HEK293 (cell line): ENCODE measurements at regions not wholly inside any gene's neighbourhood (a gene's known extent, or its start where the extent isn't known, plus 50 kb on each side); places are given as distances from the start of the nearest gene placed in this dataset.

Experiments
- CTCF ChIA-PET: fragments of 350-600 bp; formaldehyde crosslinking; extraction: SDS; loops from one replicate; lab custom pipeline; 2021; ENCODE audit warnings: antibody characterized with exemption; lab: Yijun Ruan, JAX
- POLR2A ChIA-PET: fragments of 300-600 bp; formaldehyde crosslinking; extraction: SDS; loops from one replicate; lab custom pipeline; 2020; ENCODE audit warnings: antibody characterized with exemption, inconsistent platforms; lab: Yijun Ruan, JAX
- H3K27ac ChIP-seq: fragments of 200-500 bp; sonication (Bioruptor generic); 2 replicates; pipeline ENCODE4 v1.5.1; 2014; ENCODE audit warnings: low read depth, low read length, control low read depth, inconsistent platforms; ENCODE audit errors: extremely low read depth
- H3K36me3 ChIP-seq, 2 experiments: fragments of 200-500 bp in 1 of 2; sonication (Bioruptor generic) in 1 of 2; 1 replicate in 1 of 2; 2 replicates in 1 of 2; pipeline ENCODE4 v1.5.1; 2014 to 2017; ENCODE audit warnings: inconsistent platforms in 2 of 2, low read length in 2 of 2; ENCODE audit not compliant: control insufficient read depth in 2 of 2, insufficient read depth in 1 of 2
- H3K4me1 ChIP-seq: fragments of 200-500 bp; sonication (Bioruptor generic); 2 replicates; pipeline ENCODE4 v1.5.1; 2014; ENCODE audit warnings: mild to moderate bottlenecking, low read length, inconsistent platforms; ENCODE audit not compliant: control insufficient read depth, insufficient read depth
- H3K4me3 ChIP-seq: 2 replicates; pipeline ENCODE4 v1.5.1; 2011; ENCODE audit warnings: low read depth, mild to moderate bottlenecking, control low read depth, low read length, moderate library complexity
- H3K9me3 ChIP-seq: fragments of 200-500 bp; sonication (Bioruptor generic); 2 replicates; pipeline ENCODE4 v1.5.1; 2014; ENCODE audit warnings: low read depth, low read length, inconsistent platforms; ENCODE audit not compliant: control insufficient read depth, insufficient read depth
- BCL11A ChIP-seq: fragments of 450-650 bp; formaldehyde crosslinking; IDR thresholded peaks from 2 replicates; pipeline ENCODE4 v1.5.1; 2016; ENCODE audit warnings: low read depth, missing biosample characterization, missing genetic modification characterization
- EGR2 ChIP-seq: fragments of 450-650 bp; formaldehyde crosslinking; IDR thresholded peaks from 2 replicates; pipeline ENCODE4 v1.5.1; 2016; ENCODE audit warnings: low read depth, missing biosample characterization, missing genetic modification characterization
- HOXC10 ChIP-seq: sonication (generic); formaldehyde crosslinking; IDR thresholded peaks from 2 replicates; pipeline ENCODE4 v1.8.1; 2023; ENCODE audit warnings: mild to moderate bottlenecking, missing genetic modification reagents
- MEIS1 ChIP-seq: sonication (generic); formaldehyde crosslinking; IDR thresholded peaks from 2 replicates; pipeline ENCODE4 v1.8.1; 2022; ENCODE audit warnings: missing genetic modification reagents, mild to moderate bottlenecking, borderline replicate concordance
- SP7 ChIP-seq: fragments of 450-650 bp; formaldehyde crosslinking; IDR thresholded peaks from 2 replicates; pipeline ENCODE4 v1.5.1; 2016; ENCODE audit warnings: missing biosample characterization, missing genetic modification characterization
- TRIM28 ChIP-seq: IDR thresholded peaks from 2 replicates; pipeline ENCODE4 v1.6.1; 2011; ENCODE audit warnings: low read length, control low read depth, borderline replicate concordance
- ZBTB48 ChIP-seq: fragments of 450-650 bp; formaldehyde crosslinking; IDR thresholded peaks from 2 replicates; pipeline ENCODE4 v1.5.1; 2016; ENCODE audit warnings: missing biosample characterization, missing genetic modification characterization
- ZFP69B ChIP-seq: fragments of 450-650 bp; formaldehyde crosslinking; IDR thresholded peaks from 2 replicates; pipeline ENCODE4 v1.5.1; 2016; ENCODE audit warnings: missing biosample characterization, missing genetic modification characterization
- ZNF121 ChIP-seq: fragments of 450-650 bp; formaldehyde crosslinking; IDR thresholded peaks from 2 replicates; pipeline ENCODE4 v1.5.1; 2016; ENCODE audit warnings: missing biosample characterization, missing genetic modification characterization
- ZNF184 ChIP-seq: fragments of 450-650 bp; IDR thresholded peaks from 2 replicates; pipeline ENCODE4 v1.5.1; 2018; ENCODE audit warnings: missing biosample characterization, mild to moderate bottlenecking, missing genetic modification characterization
- ZNF211 ChIP-seq: fragments of 450-650 bp; formaldehyde crosslinking; IDR thresholded peaks from 2 replicates; pipeline ENCODE4 v1.5.1; 2016; ENCODE audit warnings: low read depth, missing biosample characterization, missing genetic modification characterization
- ZNF248 ChIP-seq: fragments of 450-650 bp; formaldehyde crosslinking; IDR thresholded peaks from 2 replicates; pipeline ENCODE4 v1.5.1; 2017; ENCODE audit warnings: missing biosample characterization, missing genetic modification characterization
- ZNF335 ChIP-seq: fragments of 450-650 bp; formaldehyde crosslinking; conservative IDR thresholded peaks from 2 replicates; pipeline ENCODE4 v1.5.1; 2016; ENCODE audit warnings: missing biosample characterization, missing genetic modification characterization
- ZNF514 ChIP-seq: fragments of 450-650 bp; formaldehyde crosslinking; IDR thresholded peaks from 2 replicates; pipeline ENCODE4 v1.5.1; 2016; ENCODE audit warnings: missing biosample characterization, missing genetic modification characterization
- ZNF571 ChIP-seq: fragments of 450-650 bp; formaldehyde crosslinking; IDR thresholded peaks from 2 replicates; pipeline ENCODE4 v1.5.0; 2017; ENCODE audit warnings: missing biosample characterization, missing genetic modification characterization
- ZNF585B ChIP-seq: fragments of 450-650 bp; formaldehyde crosslinking; IDR thresholded peaks from 2 replicates; pipeline ENCODE4 v1.5.1; 2016; ENCODE audit warnings: missing biosample characterization, missing genetic modification characterization
- ZNF621 ChIP-seq: fragments of 450-650 bp; formaldehyde crosslinking; IDR thresholded peaks from 2 replicates; pipeline ENCODE4 v1.5.1; 2017; ENCODE audit warnings: missing biosample characterization, missing genetic modification characterization
- ZNF629 ChIP-seq: fragments of 450-650 bp; formaldehyde crosslinking; IDR thresholded peaks from 2 replicates; pipeline ENCODE4 v1.5.1; 2017; ENCODE audit warnings: missing biosample characterization, missing genetic modification characterization
- ZNF768 ChIP-seq: fragments of 450-650 bp; formaldehyde crosslinking; IDR thresholded peaks from 2 replicates; pipeline ENCODE4 v1.5.1; 2018; ENCODE audit warnings: missing biosample characterization, mild to moderate bottlenecking, missing genetic modification characterization
- ZSCAN30 ChIP-seq: fragments of 450-650 bp; IDR thresholded peaks from 2 replicates; pipeline ENCODE4 v1.5.1; 2018; ENCODE audit warnings: missing biosample characterization, mild to moderate bottlenecking, missing genetic modification characterization, moderate library complexity
- TF ChIP-seq, protein P1 (sequence below): fragments of 450-650 bp; formaldehyde crosslinking; IDR thresholded peaks from 2 replicates; pipeline ENCODE4 v1.5.0; 2017; ENCODE audit warnings: missing biosample characterization, missing genetic modification characterization, borderline replicate concordance
- TF ChIP-seq, protein P2 (sequence below): sonication (generic); formaldehyde crosslinking; IDR thresholded peaks from 2 replicates; pipeline ENCODE4 v1.8.1; 2022; ENCODE audit warnings: mild to moderate bottlenecking, moderate library complexity, missing genetic modification reagents
- TF ChIP-seq, protein P3 (sequence below): fragments of 450-650 bp; formaldehyde crosslinking; IDR thresholded peaks from 2 replicates; pipeline ENCODE4 v1.5.1; 2016; ENCODE audit warnings: missing biosample characterization, missing genetic modification characterization
- TF ChIP-seq, protein P4 (sequence below): fragments of 450-650 bp; formaldehyde crosslinking; IDR thresholded peaks from 2 replicates; pipeline ENCODE4; 2016; ENCODE audit warnings: missing biosample characterization, missing genetic modification characterization
- TF ChIP-seq, protein P5 (sequence below): fragments of 450-650 bp; formaldehyde crosslinking; IDR thresholded peaks from 2 replicates; pipeline ENCODE4 v1.5.1; 2016; ENCODE audit warnings: missing biosample characterization, missing genetic modification characterization

DNA sequence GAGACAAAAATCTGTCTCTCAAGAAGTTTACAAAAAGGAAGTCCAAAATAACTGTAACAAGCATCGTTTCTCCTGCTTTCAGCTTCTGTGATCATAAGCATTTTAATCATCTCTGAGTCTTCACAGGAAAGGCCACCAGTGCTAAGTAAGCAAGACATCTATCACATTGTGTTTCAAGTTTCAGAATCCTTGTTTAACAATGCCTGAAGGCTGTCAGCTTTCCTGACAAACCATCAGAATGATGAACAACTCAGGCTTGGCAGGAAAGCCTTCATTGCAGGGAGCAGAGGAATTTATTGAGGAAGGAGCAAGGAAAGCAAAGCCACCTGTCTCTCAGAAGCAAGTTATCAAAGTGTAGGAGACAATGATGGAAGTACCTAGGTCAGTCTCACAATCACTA, 143.5 kb upstream of the DAPK1 start (continued):
- TF ChIP-seq, protein P1, sequence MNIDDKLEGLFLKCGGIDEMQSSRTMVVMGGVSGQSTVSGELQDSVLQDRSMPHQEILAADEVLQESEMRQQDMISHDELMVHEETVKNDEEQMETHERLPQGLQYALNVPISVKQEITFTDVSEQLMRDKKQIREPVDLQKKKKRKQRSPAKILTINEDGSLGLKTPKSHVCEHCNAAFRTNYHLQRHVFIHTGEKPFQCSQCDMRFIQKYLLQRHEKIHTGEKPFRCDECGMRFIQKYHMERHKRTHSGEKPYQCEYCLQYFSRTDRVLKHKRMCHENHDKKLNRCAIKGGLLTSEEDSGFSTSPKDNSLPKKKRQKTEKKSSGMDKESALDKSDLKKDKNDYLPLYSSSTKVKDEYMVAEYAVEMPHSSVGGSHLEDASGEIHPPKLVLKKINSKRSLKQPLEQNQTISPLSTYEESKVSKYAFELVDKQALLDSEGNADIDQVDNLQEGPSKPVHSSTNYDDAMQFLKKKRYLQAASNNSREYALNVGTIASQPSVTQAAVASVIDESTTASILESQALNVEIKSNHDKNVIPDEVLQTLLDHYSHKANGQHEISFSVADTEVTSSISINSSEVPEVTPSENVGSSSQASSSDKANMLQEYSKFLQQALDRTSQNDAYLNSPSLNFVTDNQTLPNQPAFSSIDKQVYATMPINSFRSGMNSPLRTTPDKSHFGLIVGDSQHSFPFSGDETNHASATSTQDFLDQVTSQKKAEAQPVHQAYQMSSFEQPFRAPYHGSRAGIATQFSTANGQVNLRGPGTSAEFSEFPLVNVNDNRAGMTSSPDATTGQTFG (tag by site-specific recombination), result no peak
- TF ChIP-seq, protein P2, sequence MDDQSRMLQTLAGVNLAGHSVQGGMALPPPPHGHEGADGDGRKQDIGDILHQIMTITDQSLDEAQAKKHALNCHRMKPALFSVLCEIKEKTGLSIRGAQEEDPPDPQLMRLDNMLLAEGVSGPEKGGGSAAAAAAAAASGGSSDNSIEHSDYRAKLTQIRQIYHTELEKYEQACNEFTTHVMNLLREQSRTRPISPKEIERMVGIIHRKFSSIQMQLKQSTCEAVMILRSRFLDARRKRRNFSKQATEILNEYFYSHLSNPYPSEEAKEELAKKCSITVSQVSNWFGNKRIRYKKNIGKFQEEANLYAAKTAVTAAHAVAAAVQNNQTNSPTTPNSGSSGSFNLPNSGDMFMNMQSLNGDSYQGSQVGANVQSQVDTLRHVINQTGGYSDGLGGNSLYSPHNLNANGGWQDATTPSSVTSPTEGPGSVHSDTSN (CRISPR knock-in tag), result no peak
- no peak for TF ChIP-seq ZNF571 (tag by site-specific recombination)
- no peak for TF ChIP-seq ZNF585B (tag by site-specific recombination)
- TF ChIP-seq, protein P3, sequence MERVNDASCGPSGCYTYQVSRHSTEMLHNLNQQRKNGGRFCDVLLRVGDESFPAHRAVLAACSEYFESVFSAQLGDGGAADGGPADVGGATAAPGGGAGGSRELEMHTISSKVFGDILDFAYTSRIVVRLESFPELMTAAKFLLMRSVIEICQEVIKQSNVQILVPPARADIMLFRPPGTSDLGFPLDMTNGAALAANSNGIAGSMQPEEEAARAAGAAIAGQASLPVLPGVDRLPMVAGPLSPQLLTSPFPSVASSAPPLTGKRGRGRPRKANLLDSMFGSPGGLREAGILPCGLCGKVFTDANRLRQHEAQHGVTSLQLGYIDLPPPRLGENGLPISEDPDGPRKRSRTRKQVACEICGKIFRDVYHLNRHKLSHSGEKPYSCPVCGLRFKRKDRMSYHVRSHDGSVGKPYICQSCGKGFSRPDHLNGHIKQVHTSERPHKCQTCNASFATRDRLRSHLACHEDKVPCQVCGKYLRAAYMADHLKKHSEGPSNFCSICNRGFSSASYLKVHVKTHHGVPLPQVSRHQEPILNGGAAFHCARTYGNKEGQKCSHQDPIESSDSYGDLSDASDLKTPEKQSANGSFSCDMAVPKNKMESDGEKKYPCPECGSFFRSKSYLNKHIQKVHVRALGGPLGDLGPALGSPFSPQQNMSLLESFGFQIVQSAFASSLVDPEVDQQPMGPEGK, result no peak
- no peak for TF ChIP-seq EGR2
- TF ChIP-seq SP7 (tag by site-specific recombination), result no peak

DNA sequence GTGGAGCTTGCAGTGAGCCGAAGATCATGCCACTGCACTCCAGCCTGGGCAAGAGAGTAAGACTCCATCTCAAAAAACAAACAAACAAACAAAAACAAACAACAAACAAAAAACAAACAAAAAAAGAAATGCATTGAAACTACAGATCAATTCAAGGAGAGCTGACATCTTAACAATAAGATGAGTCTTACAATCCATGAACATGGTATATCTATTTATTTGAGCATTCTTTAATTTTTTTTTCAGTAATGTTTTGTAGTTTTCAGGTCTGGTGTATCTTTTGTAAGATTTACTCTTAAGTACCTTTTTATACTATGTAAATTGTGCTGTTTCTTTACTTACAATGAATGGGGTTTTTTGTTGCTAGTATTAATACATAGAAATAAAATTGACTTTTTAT, 140.1 kb upstream of the DAPK1 start:
- no peaks in the 10 kb centered on the region for H3K4me1 ChIP-seq
- no peaks in the 10 kb centered on the region for H3K36me3 ChIP-seq
- CTCF ChIA-PET, result interaction anchor here (0.5 to 0.7 kb wide), 3 partner anchors 39 to 727 kb away, joined by 3 read pairs; no protein-coding TSS in a partner anchor
- H3K4me3 ChIP-seq, result no peak overlapping the region
- TF ChIP-seq BCL11A (tag by site-specific recombination) (no peak), ZNF248 (tag by site-specific recombination) (peak; percentile 98)
- TF ChIP-seq, all 188 proteins: peak for 1
- Histone ChIP-seq H3K9me3 (no peaks in the 10 kb centered on the region), H3K27ac (no peak overlapping the region)
- POLR2A ChIA-PET, result no interaction called here

DNA sequence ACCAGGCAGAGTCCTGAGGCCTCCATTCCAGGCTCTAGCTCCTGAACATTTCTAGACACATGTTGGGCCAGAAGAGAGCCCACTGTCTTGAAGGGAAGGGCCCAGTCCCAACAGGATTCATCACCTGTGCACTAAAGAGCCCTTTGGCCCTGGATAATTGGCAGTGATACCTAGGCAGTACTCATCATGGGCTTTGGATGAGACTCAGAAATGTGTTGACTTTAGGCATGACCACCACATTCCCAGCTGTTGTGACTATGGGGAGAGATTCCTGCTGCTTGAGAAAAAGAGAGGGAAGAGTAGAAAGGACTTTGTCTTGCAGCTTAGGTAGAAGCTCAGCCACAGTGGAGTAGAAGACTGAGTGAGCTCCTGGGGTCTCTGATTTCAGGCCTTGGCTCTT, 138.4 kb upstream of the DAPK1 start:
- no peaks in the 10 kb centered on the region for H3K4me1 ChIP-seq
- no peaks in the 10 kb centered on the region for H3K9me3 ChIP-seq
- no peak for TF ChIP-seq ZFP69B (tag by site-specific recombination)
- no peak for TF ChIP-seq ZNF571 (tag by site-specific recombination)
- no peak for TF ChIP-seq ZNF629 (tag by site-specific recombination)
- TF ChIP-seq ZNF621, result no peak
- no peak for TF ChIP-seq ZSCAN30 (tag by site-specific recombination)
- TF ChIP-seq TRIM28, result no peak
- TF ChIP-seq, protein P4, sequence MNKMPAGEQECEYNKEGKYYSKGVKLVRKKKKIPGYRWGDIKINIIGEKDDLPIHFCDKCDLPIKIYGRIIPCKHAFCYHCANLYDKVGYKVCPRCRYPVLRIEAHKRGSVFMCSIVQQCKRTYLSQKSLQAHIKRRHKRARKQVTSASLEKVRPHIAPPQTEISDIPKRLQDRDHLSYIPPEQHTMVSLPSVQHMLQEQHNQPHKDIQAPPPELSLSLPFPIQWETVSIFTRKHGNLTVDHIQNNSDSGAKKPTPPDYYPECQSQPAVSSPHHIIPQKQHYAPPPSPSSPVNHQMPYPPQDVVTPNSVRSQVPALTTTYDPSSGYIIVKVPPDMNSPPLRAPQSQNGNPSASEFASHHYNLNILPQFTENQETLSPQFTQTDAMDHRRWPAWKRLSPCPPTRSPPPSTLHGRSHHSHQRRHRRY, result no peak
- TF ChIP-seq ZNF514 (tag by site-specific recombination), result no peak
- no peak for TF ChIP-seq ZNF335
- TF ChIP-seq HOXC10, result no peak
- TF ChIP-seq ZBTB48 (tag by site-specific recombination), result no peak
- TF ChIP-seq ZNF184 (tag by site-specific recombination), result no peak
- TF ChIP-seq, protein P5, sequence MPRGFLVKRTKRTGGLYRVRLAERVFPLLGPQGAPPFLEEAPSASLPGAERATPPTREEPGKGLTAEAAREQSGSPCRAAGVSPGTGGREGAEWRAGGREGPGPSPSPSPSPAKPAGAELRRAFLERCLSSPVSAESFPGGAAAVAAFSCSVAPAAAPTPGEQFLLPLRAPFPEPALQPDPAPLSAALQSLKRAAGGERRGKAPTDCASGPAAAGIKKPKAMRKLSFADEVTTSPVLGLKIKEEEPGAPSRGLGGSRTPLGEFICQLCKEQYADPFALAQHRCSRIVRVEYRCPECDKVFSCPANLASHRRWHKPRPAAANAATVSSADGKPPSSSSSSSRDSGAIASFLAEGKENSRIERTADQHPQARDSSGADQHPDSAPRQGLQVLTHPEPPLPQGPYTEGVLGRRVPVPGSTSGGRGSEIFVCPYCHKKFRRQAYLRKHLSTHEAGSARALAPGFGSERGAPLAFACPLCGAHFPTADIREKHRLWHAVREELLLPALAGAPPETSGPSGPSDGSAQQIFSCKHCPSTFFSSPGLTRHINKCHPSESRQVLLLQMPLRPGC (tag by site-specific recombination), result no peak
- no peak for TF ChIP-seq ZNF211 (tag by site-specific recombination)
- no peak for TF ChIP-seq ZNF768 (tag by site-specific recombination)
- no peak for TF ChIP-seq ZNF121 (tag by site-specific recombination)
- no peak for TF ChIP-seq MEIS1
- POLR2A ChIA-PET, result interaction anchor here (1.3 kb wide), 1 partner anchor 138 kb away, joined by 3 read pairs; the partner anchor contains the start of gene DAPK1
- H3K27ac ChIP-seq, result no peak overlapping the region
- no peaks in the 10 kb centered on the region for H3K36me3 ChIP-seq
- CTCF ChIA-PET, result interaction anchor here (0.9 kb wide), 1 partner anchor 303 kb away, joined by 3 read pairs; no protein-coding TSS in a partner anchor
- H3K4me3 ChIP-seq, result no peak overlapping the region
